ENCODE measurements at regions not wholly inside any gene's neighbourhood (a gene's known extent, or its start where the extent isn't known, plus 50 kb on each side); places are given as distances from the start of the nearest gene placed in this dataset.
"Not testable (repeated sequence)": the region's sequence is repeated elsewhere in the genome, so short reads cannot be mapped to it uniquely, and the experiment has no call there.

DNA sequence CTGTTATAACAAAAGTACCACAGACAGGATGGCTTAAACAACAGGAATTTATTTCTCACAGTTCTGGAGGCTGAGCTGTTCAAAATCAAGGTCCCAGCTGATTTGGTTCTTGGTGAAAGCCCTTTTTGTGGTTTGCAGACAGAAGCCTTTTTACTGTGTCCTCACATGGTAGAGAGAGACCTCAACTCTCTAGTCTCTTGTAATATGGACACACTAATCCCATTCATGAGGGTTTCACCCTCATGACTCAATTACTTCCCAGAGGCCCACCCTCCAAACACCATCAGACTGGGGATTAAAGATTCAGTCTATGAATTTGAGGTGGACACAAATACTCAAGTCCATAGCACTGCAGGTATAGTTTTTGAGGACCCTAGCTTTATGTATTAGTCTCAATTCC lies 97.3 kb upstream of the WIPF3 start:
- ATAC-seq; H3K27ac ChIP-seq; H3K9me3 ChIP-seq; H3K4me3 ChIP-seq; H3K4me1 ChIP-seq; intact Hi-C loops (cut with DNase I); H3K36me3 ChIP-seq (ENCODE audit: insufficient read depth in 1 of 2, low read depth in 1 of 2); DNase-seq; H3K27me3 ChIP-seq (ENCODE audit: insufficient read depth in 3 of 3, low read length in 2 of 3): not testable (repeated sequence)

DNA sequence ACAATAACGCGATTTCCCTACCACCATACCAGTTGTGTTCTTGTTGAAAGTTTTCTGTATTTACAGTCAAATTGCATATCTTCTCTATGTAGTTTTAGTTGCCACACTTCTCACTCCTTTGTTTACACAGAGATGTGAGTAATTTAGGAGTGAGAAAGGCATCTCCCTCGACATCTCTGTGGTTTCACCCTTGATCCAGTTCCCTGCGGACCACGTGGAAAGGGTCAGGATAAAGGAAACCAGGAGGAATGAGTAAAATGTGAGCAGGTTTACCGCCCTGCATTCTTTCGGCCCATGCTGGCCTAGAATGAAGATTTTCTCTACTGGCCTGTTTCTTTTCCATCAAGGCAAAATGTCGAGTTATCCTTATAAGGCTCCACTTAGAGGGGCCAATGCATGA lies 83.2 kb upstream of the WIPF3 start:
- intact Hi-C loops (cut with DNase I); H3K4me1 ChIP-seq; DNase-seq; ATAC-seq; H3K27ac ChIP-seq; H3K9me3 ChIP-seq; H3K27me3 ChIP-seq (ENCODE audit: insufficient read depth in 3 of 3, low read length in 2 of 3); H3K4me3 ChIP-seq; H3K36me3 ChIP-seq (ENCODE audit: insufficient read depth in 1 of 2, low read depth in 1 of 2): not testable (repeated sequence)
- WGBS, 3 donors: 50 to 56% (median 55%) methylated on average over 8 of the region's 8 CpGs

GRCh38 chr7:29723599-29723998 lies 82.7 kb upstream of the WIPF3 start:
- Histone ChIP-seq H3K27ac (no peak overlapping the region), H3K27me3 (ENCODE audit: insufficient read depth in 3 of 3, low read length in 2 of 3) (no peaks in the 10 kb centered on the region), H3K36me3 (ENCODE audit: insufficient read depth in 1 of 2, low read depth in 1 of 2) (no peaks in the 10 kb centered on the region), H3K9me3 (no peaks in the 10 kb centered on the region), H3K4me3 (no peak overlapping the region), H3K4me1 (no peaks in the 10 kb centered on the region)
- intact Hi-C loops (cut with DNase I): no loop called here
- ATAC-seq: no peak
- 64 to 73% (median 66%) methylated on average over 5 of the region's 5 CpGs for WGBS, 3 donors
- DNase-seq: no peak
- TF ChIP-seq CTCF (IDR thresholded peaks at IDR 0.05): no peak

DNA sequence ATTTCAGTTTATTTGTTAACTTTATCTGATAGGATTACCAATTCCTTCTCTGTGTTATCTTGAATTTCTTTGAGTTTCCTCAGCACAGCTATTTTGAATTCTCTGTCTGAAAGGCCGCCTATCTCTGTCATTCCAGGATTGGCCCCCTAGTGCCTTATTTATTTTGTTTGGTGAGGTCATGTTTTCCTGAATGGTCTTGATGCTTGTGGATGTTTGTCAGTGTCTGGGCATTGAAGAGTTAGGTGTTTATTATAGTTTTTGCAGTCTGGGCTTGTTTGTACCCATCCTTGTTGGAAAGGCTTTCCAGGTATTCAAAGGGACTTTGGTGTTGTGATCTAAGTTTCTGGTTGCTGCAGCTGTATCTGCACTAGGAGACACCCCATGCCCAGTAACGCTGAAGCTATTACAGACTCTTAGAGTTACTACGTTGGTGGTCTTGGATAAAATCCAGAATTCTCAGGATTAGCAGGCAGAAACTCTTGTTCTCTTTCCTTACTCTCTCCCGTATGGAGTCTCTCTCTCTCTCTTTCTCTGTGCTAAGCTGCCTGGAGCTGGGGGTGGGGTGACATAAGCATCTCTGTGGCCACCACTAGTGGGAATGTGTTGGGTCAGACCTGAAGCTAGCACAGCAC lies 76.7 kb upstream of the WIPF3 start:
- not testable (repeated sequence) for ATAC-seq

GRCh38 chr7:29734246-29734731 lies 72.0 kb upstream of the WIPF3 start:
- peaks cover 0 to 2% (median 0%) of the 10 kb centered on the region in 3 donors for H3K27me3 ChIP-seq (ENCODE audit: insufficient read depth in 3 of 3, low read length in 2 of 3)
- 84 to 88% (median 86%) methylated on average over 3 of the region's 3 CpGs for WGBS, 3 donors
- DNase-seq: no peak
- H3K4me1 ChIP-seq: no peaks in the 10 kb centered on the region
- ATAC-seq: no peak
- TF ChIP-seq CTCF (IDR thresholded peaks at IDR 0.05): no peak
- H3K27ac ChIP-seq: no peak overlapping the region
- H3K4me3 ChIP-seq: no peak overlapping the region
- H3K9me3 ChIP-seq: no peaks in the 10 kb centered on the region
- intact Hi-C loops (cut with DNase I): no loop called here
- no peaks in the 10 kb centered on the region for H3K36me3 ChIP-seq (ENCODE audit: insufficient read depth in 1 of 2, low read depth in 1 of 2)

More for the DNA sequence above, 76.7 kb upstream of the WIPF3 start:
- H3K4me1 ChIP-seq; H3K9me3 ChIP-seq; H3K36me3 ChIP-seq (ENCODE audit: insufficient read depth in 1 of 2, low read depth in 1 of 2); intact Hi-C loops (cut with DNase I); DNase-seq; H3K4me3 ChIP-seq; H3K27me3 ChIP-seq (ENCODE audit: insufficient read depth in 3 of 3, low read length in 2 of 3); H3K27ac ChIP-seq: not testable (repeated sequence)
- WGBS, 3 donors: 50 to 55% (median 53%) methylated on average over 4 of the region's 4 CpGs

DNA sequence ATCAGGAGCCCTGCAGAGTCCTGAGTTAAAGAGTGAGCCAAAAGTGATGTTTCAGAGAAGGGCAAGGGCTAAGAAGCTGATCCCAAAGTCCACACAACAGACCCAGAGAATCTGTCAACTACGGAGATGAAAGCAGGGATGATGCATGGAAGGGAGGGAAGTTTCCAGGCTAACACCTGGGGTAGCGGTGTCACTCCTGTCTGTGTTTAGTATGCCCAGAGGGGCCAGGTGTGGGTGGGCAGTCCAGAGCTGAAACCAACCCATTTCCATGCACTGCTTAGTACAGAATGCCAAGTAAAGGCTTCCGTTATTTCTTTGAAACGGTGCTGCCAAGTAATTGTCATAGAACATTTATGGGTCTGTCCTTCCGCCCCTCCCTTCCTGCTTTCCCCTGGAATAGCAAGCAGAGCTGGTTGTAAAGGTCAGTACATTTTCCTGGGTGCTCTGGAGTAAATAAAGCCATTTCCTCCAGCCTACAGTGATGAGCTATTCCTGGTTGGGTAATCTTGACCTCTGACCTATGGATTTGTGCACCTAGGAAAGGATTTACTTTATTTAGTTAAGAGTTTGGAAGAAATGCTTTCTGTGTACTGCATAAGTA lies 58.6 kb upstream of the WIPF3 start:
- not testable (repeated sequence) for H3K36me3 ChIP-seq (ENCODE audit: insufficient read depth in 1 of 2, low read depth in 1 of 2); H3K27me3 ChIP-seq (ENCODE audit: insufficient read depth in 3 of 3, low read length in 2 of 3); H3K4me1 ChIP-seq; H3K4me3 ChIP-seq; H3K9me3 ChIP-seq; DNase-seq; H3K27ac ChIP-seq
- 13 to 30% (median 30%) methylated on average over 4 to 5 of the region's 5 CpGs for WGBS, 3 donors
- ATAC-seq: peak in 2 of 4 donors; percentile 10 to 24
- intact Hi-C loops (cut with DNase I): loop anchor here (2.0 to 10.0 kb wide), 5 partner anchors 60 to 175 kb away; partner anchors contain the start of gene WIPF3 (in 1 of the 2)

All from psoas muscle (tissue), 7 donors.